WI38 (cell line): ENCODE measurements at regions not wholly inside any gene's neighbourhood (a gene's known extent, or its start where the extent isn't known, plus 50 kb on each side); places are given as distances from the start of the nearest gene placed in this dataset.

Experiments
- H3K4me3 ChIP-seq: 2 replicates; pipeline ENCODE4 v1.5.1; 2011; ENCODE audit warnings: low read depth, mild to moderate bottlenecking, control low read depth, low read length
- TF ChIP-seq, protein P1 (sequence below): IDR thresholded peaks from 2 replicates; pipeline ENCODE4 v1.5.1; 2012; ENCODE audit warnings: low read depth, mild to moderate bottlenecking, control low read depth, low read length

DNA sequence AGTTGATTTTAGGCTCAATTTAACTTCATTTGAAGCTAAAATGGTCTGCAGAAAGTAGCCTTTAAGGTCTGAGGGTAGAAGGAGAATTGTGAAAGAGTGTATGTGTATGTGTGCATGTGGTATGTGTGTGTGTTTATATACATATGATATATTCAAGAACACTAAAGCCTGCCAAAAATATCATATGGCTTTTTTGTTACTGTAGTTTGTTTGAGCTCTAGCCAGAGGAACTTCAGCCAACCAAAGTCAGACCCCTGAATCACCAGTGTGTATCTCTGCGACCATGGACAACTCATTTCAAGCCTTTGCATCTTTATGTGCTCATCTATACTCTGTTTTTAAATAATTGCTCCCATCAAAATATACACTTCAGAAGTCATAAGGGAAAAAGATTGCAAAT lies 58.4 kb upstream of the HDAC9 start:
- TF ChIP-seq, protein P1, sequence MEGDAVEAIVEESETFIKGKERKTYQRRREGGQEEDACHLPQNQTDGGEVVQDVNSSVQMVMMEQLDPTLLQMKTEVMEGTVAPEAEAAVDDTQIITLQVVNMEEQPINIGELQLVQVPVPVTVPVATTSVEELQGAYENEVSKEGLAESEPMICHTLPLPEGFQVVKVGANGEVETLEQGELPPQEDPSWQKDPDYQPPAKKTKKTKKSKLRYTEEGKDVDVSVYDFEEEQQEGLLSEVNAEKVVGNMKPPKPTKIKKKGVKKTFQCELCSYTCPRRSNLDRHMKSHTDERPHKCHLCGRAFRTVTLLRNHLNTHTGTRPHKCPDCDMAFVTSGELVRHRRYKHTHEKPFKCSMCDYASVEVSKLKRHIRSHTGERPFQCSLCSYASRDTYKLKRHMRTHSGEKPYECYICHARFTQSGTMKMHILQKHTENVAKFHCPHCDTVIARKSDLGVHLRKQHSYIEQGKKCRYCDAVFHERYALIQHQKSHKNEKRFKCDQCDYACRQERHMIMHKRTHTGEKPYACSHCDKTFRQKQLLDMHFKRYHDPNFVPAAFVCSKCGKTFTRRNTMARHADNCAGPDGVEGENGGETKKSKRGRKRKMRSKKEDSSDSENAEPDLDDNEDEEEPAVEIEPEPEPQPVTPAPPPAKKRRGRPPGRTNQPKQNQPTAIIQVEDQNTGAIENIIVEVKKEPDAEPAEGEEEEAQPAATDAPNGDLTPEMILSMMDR, result no peak
- no peak overlapping the region for H3K4me3 ChIP-seq

- no peak overlapping the region for H3K4me3 ChIP-seq
- TF ChIP-seq, protein P1, result no peak
Observed at GRCh38 chr7:18440934-18441333, 54.6 kb upstream of the HDAC9 start.

- H3K4me3 ChIP-seq, result no peak overlapping the region
- TF ChIP-seq, protein P1, result no peak
Observed at GRCh38 chr7:18444826-18445225, 50.7 kb upstream of the HDAC9 start.

- no peak overlapping the region for H3K4me3 ChIP-seq
- TF ChIP-seq, protein P1, result no peak
Observed at GRCh38 chr7:18445483-18445882, 50.1 kb upstream of the HDAC9 start.
